ENCODE measurements at regions not wholly inside any gene's neighbourhood (a gene's known extent, or its start where the extent isn't known, plus 50 kb on each side); places are given as distances from the start of the nearest gene placed in this dataset.

DNA sequence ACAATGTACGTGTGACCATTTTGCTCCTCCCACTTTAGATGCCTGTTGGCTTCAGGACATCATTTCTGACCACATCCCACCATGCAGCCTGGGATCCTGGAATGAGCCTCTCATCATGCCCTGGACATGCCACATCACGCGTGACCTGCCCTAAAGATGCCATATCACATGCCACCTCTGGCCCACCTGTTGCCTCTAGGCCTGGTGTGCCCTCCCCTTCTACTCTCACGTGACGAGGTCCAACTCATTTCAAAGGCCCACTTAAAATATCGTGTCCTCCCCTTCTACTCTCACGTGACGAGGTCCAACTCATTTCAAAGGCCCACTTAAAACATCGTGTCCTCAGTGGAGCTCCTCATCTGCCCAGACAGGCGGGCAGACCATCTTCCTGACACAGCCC lies 254.9 kb downstream of the TEX36 start:
- DNase-seq, result no peak
- Histone ChIP-seq H3K27me3 (replicated peaks in 1 of 7) (peaks cover 0 to 9% (median 0%) of the 10 kb centered on the region in 7 donors), H3K27ac (no peak overlapping the region), H3K36me3 (no peaks in the 10 kb centered on the region), H3K4me1 (no peaks in the 10 kb centered on the region), H3K9me3 (peaks cover 0 to 13% (median 3%) of the 10 kb centered on the region in 8 donors), H3K4me3 (no peak overlapping the region)
- TF ChIP-seq, protein P1, sequence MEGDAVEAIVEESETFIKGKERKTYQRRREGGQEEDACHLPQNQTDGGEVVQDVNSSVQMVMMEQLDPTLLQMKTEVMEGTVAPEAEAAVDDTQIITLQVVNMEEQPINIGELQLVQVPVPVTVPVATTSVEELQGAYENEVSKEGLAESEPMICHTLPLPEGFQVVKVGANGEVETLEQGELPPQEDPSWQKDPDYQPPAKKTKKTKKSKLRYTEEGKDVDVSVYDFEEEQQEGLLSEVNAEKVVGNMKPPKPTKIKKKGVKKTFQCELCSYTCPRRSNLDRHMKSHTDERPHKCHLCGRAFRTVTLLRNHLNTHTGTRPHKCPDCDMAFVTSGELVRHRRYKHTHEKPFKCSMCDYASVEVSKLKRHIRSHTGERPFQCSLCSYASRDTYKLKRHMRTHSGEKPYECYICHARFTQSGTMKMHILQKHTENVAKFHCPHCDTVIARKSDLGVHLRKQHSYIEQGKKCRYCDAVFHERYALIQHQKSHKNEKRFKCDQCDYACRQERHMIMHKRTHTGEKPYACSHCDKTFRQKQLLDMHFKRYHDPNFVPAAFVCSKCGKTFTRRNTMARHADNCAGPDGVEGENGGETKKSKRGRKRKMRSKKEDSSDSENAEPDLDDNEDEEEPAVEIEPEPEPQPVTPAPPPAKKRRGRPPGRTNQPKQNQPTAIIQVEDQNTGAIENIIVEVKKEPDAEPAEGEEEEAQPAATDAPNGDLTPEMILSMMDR (IDR thresholded peaks at IDR 0.05 in 8 of 11, conservative IDR thresholded peaks at IDR 0.05 in 3 of 11), result no peak
- no peak for TF ChIP-seq POLR2AphosphoS5 (IDR thresholded peaks at IDR 0.05)
- no peak for TF ChIP-seq POLR2A (IDR thresholded peaks at IDR 0.05)
- intact Hi-C loops (cut with DNase I; ENCODE audit: low total_unique reads), result no loop called here
- WGBS, 5 donors, result 84 to 91% (median 90%) methylated on average over 10 of the region's 10 CpGs

- 71 to 85% (median 83%) methylated on average over 13 of the region's 13 CpGs for WGBS, 5 donors
- peaks cover 0 to 3% (median 0%) of the 10 kb centered on the region in 8 donors for H3K9me3 ChIP-seq
- no peak for DNase-seq
- H3K4me1 ChIP-seq, result no peaks in the 10 kb centered on the region
- TF ChIP-seq POLR2A (IDR thresholded peaks at IDR 0.05) (no peak), POLR2AphosphoS5 (IDR thresholded peaks at IDR 0.05) (no peak)
- TF ChIP-seq, protein P1 (IDR thresholded peaks at IDR 0.05 in 8 of 11, conservative IDR thresholded peaks at IDR 0.05 in 3 of 11), result no peak
- H3K36me3 ChIP-seq, result no peaks in the 10 kb centered on the region
- peaks cover 0 to 9% (median 0%) of the 10 kb centered on the region in 7 donors for H3K27me3 ChIP-seq (replicated peaks in 1 of 7)
- H3K4me3 ChIP-seq, result no peak overlapping the region
- intact Hi-C loops (cut with DNase I; ENCODE audit: low total_unique reads), result no loop called here
- no peak overlapping the region for H3K27ac ChIP-seq
Measured at GRCh38 chr10:125424191-125424847, 258.6 kb downstream of the TEX36 start.

GRCh38 chr10:125423569-125423968 lies 259.4 kb downstream of the TEX36 start:
- WGBS, 5 donors, result 69 to 73% (median 71%) methylated on average over 9 of the region's 9 CpGs
- Histone ChIP-seq H3K27ac (no peak overlapping the region), H3K36me3 (no peaks in the 10 kb centered on the region), H3K9me3 (peaks cover 0 to 10% (median 2%) of the 10 kb centered on the region in 8 donors), H3K4me3 (no peak overlapping the region), H3K4me1 (no peaks in the 10 kb centered on the region), H3K27me3 (replicated peaks in 1 of 7) (peaks cover 0 to 9% (median 0%) of the 10 kb centered on the region in 7 donors)
- TF ChIP-seq POLR2AphosphoS5 (IDR thresholded peaks at IDR 0.05) (no peak), POLR2A (IDR thresholded peaks at IDR 0.05) (no peak)
- TF ChIP-seq, protein P1 (IDR thresholded peaks at IDR 0.05 in 8 of 11, conservative IDR thresholded peaks at IDR 0.05 in 3 of 11), result no peak
- no peak for DNase-seq
- intact Hi-C loops (cut with DNase I; ENCODE audit: low total_unique reads), result no loop called here

- no peaks in the 10 kb centered on the region for H3K27me3 ChIP-seq (replicated peaks in 1 of 7)
- peaks cover 0 to under 1% (median 0%) of the 10 kb centered on the region in 6 donors for H3K4me1 ChIP-seq
- H3K27ac ChIP-seq, result no peak overlapping the region
- 81 to 90% (median 89%) methylated on average over 8 of the region's 8 CpGs for WGBS, 5 donors
- TF ChIP-seq, protein P1 (IDR thresholded peaks at IDR 0.05 in 8 of 11, conservative IDR thresholded peaks at IDR 0.05 in 3 of 11), result no peak
- TF ChIP-seq POLR2A (IDR thresholded peaks at IDR 0.05) (no peak), POLR2AphosphoS5 (IDR thresholded peaks at IDR 0.05) (no peak)
- H3K36me3 ChIP-seq, result no peaks in the 10 kb centered on the region
- intact Hi-C loops (cut with DNase I; ENCODE audit: low total_unique reads), result no loop called here
- no peak for DNase-seq
- peaks cover 0 to 16% (median 4%) of the 10 kb centered on the region in 8 donors for H3K9me3 ChIP-seq
- no peak overlapping the region for H3K4me3 ChIP-seq
Measured at GRCh38 chr10:125419831-125420230, 259.5 kb upstream of the CTBP2 start.
